ENCODE measurements at regions not wholly inside any gene's neighbourhood (a gene's known extent, or its start where the extent isn't known, plus 50 kb on each side); places are given as distances from the start of the nearest gene placed in this dataset.

DNA sequence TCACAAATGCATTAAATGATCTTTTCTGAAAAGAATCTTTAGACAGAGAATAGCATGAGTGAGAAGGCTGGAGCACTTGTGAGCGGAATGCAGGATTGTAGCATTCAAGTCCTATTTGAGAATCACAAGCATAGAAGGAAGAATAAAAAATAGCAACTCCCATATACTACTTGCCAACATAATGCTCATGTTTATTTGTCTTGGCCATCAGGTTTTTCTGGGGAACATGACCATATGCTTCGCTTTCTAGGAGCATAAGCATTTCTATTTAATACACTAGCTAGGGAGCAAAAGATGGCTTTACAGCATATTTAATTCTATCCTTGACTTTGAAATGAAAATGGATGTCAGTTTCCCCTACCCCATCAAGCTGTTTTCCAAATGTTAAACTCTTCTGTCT lies 170.3 kb upstream of the MITF start:
- no peak for DNase-seq (ENCODE audit: low read depth in 2 of 2)

DNA sequence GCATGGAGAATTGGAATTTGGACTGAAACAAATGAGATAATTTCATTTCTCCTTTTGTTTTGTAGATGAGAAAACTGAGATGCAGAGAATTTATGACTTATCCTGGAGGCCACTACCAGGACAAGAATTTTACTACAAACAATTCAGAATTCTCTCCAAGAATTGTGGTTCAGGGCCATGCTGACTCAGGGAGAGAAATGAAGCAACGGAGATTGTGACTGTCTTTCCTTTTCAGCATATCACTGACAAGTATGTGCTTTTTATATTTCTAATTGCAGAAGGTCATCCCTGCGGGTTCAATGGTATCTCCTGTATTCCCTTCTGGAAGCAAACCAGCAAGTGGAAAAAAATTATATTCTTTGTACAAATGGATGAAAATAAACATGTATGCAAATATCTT lies 170.8 kb upstream of the MITF start:
- DNase-seq (ENCODE audit: low read depth in 2 of 2) = no peak

GRCh38 chr3:69567710-69568052 lies 171.6 kb upstream of the MITF start:
- no peak for DNase-seq (ENCODE audit: low read depth in 2 of 2)

DNA sequence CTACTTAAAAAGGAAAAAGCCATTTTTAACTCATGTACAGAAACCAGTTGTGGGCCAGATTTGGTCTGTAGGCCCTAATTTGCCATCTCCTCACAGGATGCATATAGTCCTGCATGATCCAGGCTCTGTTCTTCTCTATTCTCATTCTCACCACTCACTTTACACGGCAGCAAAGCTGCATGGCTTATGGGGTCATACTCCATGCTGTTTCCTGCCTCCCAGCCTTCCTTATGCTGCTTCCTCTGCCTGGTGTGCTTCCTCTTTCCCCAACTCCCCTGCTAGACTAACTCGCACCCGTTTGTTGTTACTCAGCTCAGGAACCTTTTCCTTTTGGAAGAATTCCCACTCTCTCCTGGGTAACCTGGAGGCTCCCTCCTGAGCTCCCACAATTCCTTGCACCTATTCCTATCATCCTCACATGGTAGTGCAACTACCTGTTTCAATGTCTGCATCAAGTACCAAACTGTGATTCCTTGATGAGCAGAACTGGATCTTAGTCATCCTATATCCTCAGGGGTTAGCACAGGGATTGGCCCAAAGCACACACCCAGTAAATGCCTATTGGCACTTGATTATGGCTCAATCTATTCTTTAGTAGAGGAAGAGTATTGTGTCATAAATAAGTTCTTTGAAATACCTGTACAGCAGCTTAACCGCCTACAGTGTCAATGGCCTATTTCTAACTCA lies 172.1 kb upstream of the MITF start:
- DNase-seq (ENCODE audit: low read depth in 2 of 2) = no peak

DNA sequence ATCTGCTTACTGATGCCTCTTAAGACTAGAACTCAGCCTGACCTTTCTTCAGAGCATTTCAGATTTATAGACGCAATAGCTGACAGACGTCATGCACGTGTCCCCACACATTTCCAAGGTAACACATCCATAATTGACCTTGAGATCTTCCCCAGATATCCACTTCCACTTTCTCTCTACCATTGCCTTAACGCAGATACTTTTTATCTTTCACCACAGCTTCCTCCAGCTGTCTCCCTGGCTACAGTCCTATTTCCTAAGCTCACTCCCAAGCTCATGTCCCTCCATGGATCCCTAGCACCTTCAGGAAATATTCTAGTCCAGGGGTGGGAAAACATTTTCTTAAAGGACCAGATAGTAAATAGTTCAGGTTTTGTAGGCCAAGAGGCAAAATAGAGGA lies 173.0 kb upstream of the MITF start:
- no peak for DNase-seq (ENCODE audit: low read depth in 2 of 2)

- DNase-seq (ENCODE audit: low read depth in 2 of 2) = no peak
These were observed 173.9 kb upstream of the MITF start for GRCh38 chr3:69565316-69565715.

DNA sequence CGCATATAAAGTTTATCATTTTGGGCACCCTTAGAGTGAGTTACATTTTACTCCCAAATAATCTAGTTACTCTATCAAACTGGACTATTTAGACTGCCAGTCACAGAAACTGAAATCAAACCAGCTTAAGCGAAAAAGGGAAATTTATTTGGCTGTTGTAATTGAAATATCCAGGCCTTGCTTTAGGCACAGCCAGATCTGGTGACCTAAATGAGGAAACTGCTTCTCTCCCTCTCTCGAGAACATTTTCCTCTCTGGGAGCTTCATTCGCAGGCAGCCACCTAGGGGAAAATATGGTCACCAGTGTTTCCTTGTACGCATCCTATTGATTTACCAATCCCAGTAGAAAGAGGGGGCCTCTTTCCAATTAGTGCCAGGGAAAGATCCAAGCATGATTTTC lies 175.3 kb upstream of the MITF start:
- DNase-seq (ENCODE audit: low read depth in 2 of 2) = no peak

- DNase-seq (ENCODE audit: low read depth in 2 of 2) = no peak
These were observed 176.1 kb upstream of the MITF start for GRCh38 chr3:69563151-69563550.

DNA sequence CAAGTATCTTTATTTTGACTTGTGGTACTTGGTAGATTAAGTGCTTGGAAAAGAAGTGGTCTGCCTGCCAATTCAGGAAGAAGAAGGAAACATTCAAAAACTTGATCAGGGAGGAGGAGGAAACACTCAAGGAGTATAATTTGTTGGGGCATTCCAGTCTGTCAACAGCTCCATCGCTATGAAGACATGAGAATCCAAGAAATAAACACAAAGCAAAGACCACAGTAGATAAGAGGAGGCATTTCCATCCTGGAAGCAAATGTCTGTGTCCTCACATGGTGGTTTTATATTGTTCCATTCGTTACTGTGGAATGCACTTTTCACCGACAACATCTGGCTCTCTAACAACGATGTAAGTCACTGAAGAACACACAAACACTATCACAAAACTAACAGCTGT lies 176.1 kb upstream of the FRMD4B start:
- DNase-seq (ENCODE audit: low read depth in 2 of 2) = no peak

DNA sequence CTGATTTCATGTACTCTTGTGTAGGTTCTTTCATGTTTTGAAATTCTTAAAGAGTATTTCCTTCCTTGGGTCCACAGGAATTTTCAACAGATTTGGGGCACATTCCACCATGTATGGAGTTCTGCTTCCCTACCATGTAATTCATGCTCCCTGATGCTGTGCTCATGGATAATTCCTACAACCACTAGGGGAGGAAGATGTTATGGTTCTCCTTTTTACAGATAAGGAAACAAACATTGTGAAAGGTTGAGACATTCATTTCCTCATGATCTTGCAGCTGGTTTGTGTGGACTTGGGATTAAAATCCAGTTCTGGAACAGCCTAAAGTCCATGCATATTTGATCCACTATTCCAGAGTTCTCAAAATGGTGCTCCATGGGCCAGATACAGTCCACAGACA lies 174.9 kb upstream of the FRMD4B start:
- DNase-seq (ENCODE audit: low read depth in 2 of 2) = no peak

- DNase-seq (ENCODE audit: low read depth in 2 of 2) = no peak
These were observed 174.2 kb upstream of the FRMD4B start for GRCh38 chr3:69560116-69560515.

- peak in 1 of 2 experiments; percentile 4 for DNase-seq (ENCODE audit: low read depth in 2 of 2)
These were observed 173.0 kb upstream of the FRMD4B start for GRCh38 chr3:69558912-69559311.

GRCh38 chr3:69554576-69554975 lies 168.7 kb upstream of the FRMD4B start:
- no peak for DNase-seq (ENCODE audit: low read depth in 2 of 2)

DNA sequence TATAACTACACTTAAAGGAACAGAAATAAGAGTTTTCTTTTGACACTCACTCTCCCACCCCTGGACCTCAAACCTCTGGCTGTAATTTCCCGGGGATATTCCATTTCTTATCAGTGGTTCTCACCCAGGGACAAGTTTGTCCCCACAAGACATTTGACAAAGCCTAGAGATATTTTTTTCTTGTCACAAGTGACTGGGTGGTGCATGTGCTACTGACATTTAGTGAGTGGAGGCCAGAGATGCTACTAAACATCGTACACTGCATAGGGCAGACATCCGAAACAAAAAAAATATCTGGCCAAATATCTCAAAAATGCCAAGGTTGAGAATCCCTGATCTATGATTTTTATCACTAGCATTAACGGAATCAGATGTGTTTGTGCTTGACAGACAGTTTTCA lies 168.0 kb upstream of the FRMD4B start:
- no peak for DNase-seq (ENCODE audit: low read depth in 2 of 2)

- no peak for DNase-seq (ENCODE audit: low read depth in 2 of 2)
These were observed 161.6 kb upstream of the FRMD4B start for GRCh38 chr3:69547461-69547880.

- no peak for DNase-seq (ENCODE audit: low read depth in 2 of 2)
These were observed 157.0 kb upstream of the FRMD4B start for GRCh38 chr3:69542805-69543429.

- no peak for DNase-seq (ENCODE audit: low read depth in 2 of 2)
These were observed 156.4 kb upstream of the FRMD4B start for GRCh38 chr3:69542089-69542804.

DNA sequence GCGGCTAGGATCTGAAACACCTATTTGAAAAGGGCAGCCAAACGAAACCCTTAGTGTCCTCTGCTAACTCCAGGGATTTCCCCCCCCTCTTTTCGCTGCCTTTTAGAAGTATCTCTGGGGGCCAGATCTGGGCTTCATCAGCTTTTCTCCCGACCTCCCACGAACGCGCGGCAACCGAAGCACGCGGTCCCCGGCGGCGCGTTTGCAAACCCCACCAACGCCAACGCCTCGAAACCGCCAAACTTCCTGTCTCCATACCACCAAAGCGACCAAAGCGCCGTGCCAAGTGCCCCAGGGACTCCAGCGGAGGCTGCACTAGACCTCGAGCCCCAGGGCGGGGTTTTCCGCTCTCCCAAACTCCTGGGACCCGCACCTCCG lies 155.8 kb upstream of the FRMD4B start:
- DNase-seq (ENCODE audit: low read depth in 2 of 2) = no peak

DNA sequence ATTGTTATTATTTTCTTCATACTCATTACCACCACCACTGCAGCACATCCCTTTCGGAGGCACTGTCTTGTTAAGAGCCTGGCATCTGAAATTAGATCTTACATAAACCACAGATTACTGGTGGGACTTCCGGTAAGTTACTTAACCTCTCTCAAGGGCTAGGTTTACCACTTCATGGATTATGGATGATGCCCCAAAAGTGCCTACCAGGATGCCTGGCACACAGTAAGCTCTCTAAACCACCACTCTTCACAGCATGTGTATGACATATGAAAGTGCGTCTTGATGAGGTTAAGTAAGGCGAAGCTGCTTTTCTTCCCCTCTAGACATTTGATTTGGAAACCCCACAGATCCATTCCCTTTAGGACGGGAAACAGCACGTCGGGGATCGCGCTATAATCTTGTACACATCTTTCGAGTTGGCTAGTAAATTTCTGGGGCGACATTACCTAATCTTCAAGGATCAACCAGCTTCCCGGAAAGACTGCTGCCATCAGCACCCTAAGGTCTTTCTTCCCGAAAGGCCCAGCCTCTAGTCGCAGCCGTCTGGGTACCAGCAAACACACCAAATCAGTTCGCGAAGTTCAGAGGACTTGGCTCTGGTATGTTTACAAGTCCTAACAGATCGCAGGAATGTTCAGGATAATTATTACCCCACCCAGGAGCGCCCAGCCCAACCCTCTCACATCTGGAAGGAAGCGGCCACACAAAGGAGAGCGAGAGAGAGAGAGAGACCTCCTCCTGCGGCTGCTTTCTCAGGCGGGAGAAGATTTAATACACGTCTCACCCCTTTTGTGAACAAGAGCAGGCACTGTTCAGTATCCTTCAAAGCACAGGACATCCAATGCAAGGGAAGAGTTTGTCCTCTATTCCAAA lies 155.1 kb upstream of the FRMD4B start:
- no peak for DNase-seq (ENCODE audit: low read depth in 2 of 2)

- no peak for DNase-seq (ENCODE audit: low read depth in 2 of 2)
These were observed 153.2 kb upstream of the FRMD4B start for GRCh38 chr3:69539134-69539533.

DNA sequence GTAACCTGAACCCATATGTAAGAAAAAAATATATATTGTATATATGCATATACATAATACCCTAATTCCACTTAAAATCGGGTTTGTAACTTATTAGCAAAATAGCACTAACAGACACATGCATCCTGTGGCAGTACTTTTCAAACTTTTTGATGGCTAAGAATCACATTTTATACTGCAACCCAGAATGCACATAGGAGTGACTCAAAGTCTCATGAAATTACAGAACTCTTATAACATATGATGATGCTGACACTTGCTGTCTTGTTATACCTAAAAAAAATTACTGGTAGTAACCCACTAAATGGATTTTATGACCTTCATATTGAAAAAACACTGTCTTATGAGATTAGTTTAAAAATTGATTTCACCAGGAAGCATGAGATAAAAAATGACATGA lies 152.4 kb upstream of the FRMD4B start:
- no peak for DNase-seq (ENCODE audit: low read depth in 2 of 2)

GRCh38 chr3:69536306-69537020 lies 150.6 kb upstream of the FRMD4B start:
- DNase-seq (ENCODE audit: low read depth in 2 of 2) = no peak

Data from fibroblast of skin of left quadriceps (primary cell).